ENCODE measurements at regions not wholly inside any gene's neighbourhood (a gene's known extent, or its start where the extent isn't known, plus 50 kb on each side); places are given as distances from the start of the nearest gene placed in this dataset.

DNA sequence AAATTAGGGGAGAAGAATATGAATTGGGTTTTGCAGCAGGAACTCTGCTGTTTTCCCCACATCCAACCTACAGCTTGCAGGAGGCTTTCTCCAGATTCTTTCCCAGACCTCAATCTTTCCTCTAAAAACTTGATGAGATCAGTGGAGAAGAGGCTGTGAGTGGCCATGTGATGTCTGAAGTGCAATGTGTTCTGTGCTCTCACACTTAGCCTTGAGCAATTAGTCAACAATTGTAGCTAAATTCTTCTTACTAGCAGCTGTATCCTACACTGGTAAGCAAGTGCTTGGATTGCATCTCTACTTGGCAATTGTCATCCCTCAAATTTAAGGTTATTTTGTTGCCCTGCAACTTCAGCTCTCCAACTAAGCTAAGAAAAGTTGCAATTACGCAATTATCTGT is 807.3 kb upstream of the RGS18 start:
- TF ChIP-seq EZH2 (IDR thresholded peaks at IDR 0.05; ENCODE audit: borderline replicate concordance, low read depth, low read length, severe bottlenecking): no peak
- TF ChIP-seq, protein P1, sequence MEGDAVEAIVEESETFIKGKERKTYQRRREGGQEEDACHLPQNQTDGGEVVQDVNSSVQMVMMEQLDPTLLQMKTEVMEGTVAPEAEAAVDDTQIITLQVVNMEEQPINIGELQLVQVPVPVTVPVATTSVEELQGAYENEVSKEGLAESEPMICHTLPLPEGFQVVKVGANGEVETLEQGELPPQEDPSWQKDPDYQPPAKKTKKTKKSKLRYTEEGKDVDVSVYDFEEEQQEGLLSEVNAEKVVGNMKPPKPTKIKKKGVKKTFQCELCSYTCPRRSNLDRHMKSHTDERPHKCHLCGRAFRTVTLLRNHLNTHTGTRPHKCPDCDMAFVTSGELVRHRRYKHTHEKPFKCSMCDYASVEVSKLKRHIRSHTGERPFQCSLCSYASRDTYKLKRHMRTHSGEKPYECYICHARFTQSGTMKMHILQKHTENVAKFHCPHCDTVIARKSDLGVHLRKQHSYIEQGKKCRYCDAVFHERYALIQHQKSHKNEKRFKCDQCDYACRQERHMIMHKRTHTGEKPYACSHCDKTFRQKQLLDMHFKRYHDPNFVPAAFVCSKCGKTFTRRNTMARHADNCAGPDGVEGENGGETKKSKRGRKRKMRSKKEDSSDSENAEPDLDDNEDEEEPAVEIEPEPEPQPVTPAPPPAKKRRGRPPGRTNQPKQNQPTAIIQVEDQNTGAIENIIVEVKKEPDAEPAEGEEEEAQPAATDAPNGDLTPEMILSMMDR (IDR thresholded peaks at IDR 0.05; ENCODE audit: borderline replicate concordance, extremely low read depth, low read length, poor library complexity, severe bottlenecking): no peak
- H3K27me3 ChIP-seq (ENCODE audit: insufficient read depth, low read length, poor library complexity): no peaks in the 10 kb centered on the region
- no peak overlapping the region for H3K9ac ChIP-seq (ENCODE audit: low read depth, low read length)
- no peaks in the 10 kb centered on the region for H3K79me2 ChIP-seq (ENCODE audit: insufficient read depth, low read length)
- no peaks in the 10 kb centered on the region for H3K9me3 ChIP-seq (ENCODE audit: insufficient read depth, low read length, severe bottlenecking)
- H2AFZ ChIP-seq (ENCODE audit: low read depth, low read length): 0 out of 2 replicates have a peak overlapping the region, but pooled peaks have one; percentile 50
- DNase-seq (no peak), ATAC-seq (ENCODE audit: insufficient read depth, low read depth) (no peak)
- no peaks in the 10 kb centered on the region for H3K36me3 ChIP-seq (ENCODE audit: insufficient read depth, low read length)
- no peak overlapping the region for H3K4me3 ChIP-seq (ENCODE audit: low read depth in 1 of 2, low read length in 2 of 2)
- no peaks in the 10 kb centered on the region for H4K20me1 ChIP-seq (ENCODE audit: insufficient read depth, low read length)
- no peak overlapping the region for H3K27ac ChIP-seq (ENCODE audit: low read length)
- H3K4me1 ChIP-seq (ENCODE audit: insufficient read depth, low read length): no peaks in the 10 kb centered on the region
- no peak overlapping the region for H3K4me2 ChIP-seq (ENCODE audit: insufficient read depth, low read length)

DNA sequence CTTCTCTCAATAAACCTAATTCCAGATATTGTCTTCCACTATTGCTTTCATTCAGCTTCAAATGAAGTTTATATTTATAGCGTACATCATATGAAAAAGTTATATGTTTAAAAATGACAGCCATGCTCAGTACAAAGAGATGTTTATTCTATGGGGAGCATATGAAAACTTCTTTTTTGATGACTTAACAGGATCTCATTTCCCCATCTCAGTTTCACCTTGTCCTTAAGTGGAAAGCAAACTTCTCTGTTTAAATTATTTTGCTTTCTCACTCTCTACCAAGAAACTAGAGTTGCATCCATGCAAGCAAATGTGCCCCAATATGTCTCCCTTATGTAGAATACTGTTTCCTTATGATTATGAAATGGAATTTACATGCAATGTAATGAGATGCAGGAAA is 799.5 kb upstream of the RGS18 start:
- no peak overlapping the region for H2AFZ ChIP-seq (ENCODE audit: low read depth, low read length)
- H3K27me3 ChIP-seq (ENCODE audit: insufficient read depth, low read length, poor library complexity): no peaks in the 10 kb centered on the region
- no peak overlapping the region for H3K9ac ChIP-seq (ENCODE audit: low read depth, low read length)
- no peak for ATAC-seq (ENCODE audit: insufficient read depth, low read depth)
- no peak for DNase-seq
- H3K27ac ChIP-seq (ENCODE audit: low read length): no peak overlapping the region
- no peak overlapping the region for H3K4me2 ChIP-seq (ENCODE audit: insufficient read depth, low read length)
- TF ChIP-seq, protein P1 (IDR thresholded peaks at IDR 0.05; ENCODE audit: borderline replicate concordance, extremely low read depth, low read length, poor library complexity, severe bottlenecking): no peak
- no peak for TF ChIP-seq EZH2 (IDR thresholded peaks at IDR 0.05; ENCODE audit: borderline replicate concordance, low read depth, low read length, severe bottlenecking)
- H3K4me1 ChIP-seq (ENCODE audit: insufficient read depth, low read length): no peaks in the 10 kb centered on the region
- no peaks in the 10 kb centered on the region for H3K79me2 ChIP-seq (ENCODE audit: insufficient read depth, low read length)
- H3K9me3 ChIP-seq (ENCODE audit: insufficient read depth, low read length, severe bottlenecking): no peaks in the 10 kb centered on the region
- no peaks in the 10 kb centered on the region for H4K20me1 ChIP-seq (ENCODE audit: insufficient read depth, low read length)
- no peak overlapping the region for H3K4me3 ChIP-seq (ENCODE audit: low read depth in 1 of 2, low read length in 2 of 2)
- H3K36me3 ChIP-seq (ENCODE audit: insufficient read depth, low read length): no peaks in the 10 kb centered on the region

DNA sequence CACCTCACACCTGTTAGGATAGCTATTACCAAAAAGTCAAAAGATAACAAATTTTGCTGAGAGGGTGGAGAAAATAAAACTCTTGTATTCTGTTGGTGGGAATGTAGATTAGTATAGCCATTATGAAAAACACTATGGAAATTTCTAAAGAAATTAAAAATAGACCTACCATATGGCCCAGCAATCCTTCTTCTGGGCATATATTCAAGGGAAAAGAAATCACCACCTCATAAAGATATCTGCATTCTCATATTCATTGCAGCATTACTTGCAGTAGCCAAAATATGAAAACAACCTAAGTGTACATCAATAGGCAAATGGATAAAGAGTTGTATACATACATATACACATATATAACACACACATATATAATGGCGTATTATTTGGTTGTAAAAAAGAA is 791.6 kb upstream of the RGS18 start:
- Histone ChIP-seq H3K79me2 (ENCODE audit: insufficient read depth, low read length) (no peaks in the 10 kb centered on the region), H4K20me1 (ENCODE audit: insufficient read depth, low read length) (no peaks in the 10 kb centered on the region), H3K4me1 (ENCODE audit: insufficient read depth, low read length) (no peaks in the 10 kb centered on the region), H3K9ac (ENCODE audit: low read depth, low read length) (no peak overlapping the region), H3K27me3 (ENCODE audit: insufficient read depth, low read length, poor library complexity) (no peaks in the 10 kb centered on the region), H3K27ac (ENCODE audit: low read length) (no peak overlapping the region), H3K4me3 (ENCODE audit: low read depth in 1 of 2, low read length in 2 of 2) (no peak overlapping the region), H3K4me2 (ENCODE audit: insufficient read depth, low read length) (no peak overlapping the region), H2AFZ (ENCODE audit: low read depth, low read length) (no peak overlapping the region), H3K36me3 (ENCODE audit: insufficient read depth, low read length) (no peaks in the 10 kb centered on the region), H3K9me3 (ENCODE audit: insufficient read depth, low read length, severe bottlenecking) (no peaks in the 10 kb centered on the region)
- no peak for TF ChIP-seq EZH2 (IDR thresholded peaks at IDR 0.05; ENCODE audit: borderline replicate concordance, low read depth, low read length, severe bottlenecking)
- TF ChIP-seq, protein P1 (IDR thresholded peaks at IDR 0.05; ENCODE audit: borderline replicate concordance, extremely low read depth, low read length, poor library complexity, severe bottlenecking): no peak
- DNase-seq: no peak
- ATAC-seq (ENCODE audit: insufficient read depth, low read depth): no peak
